NT2/D1 (cell line): ENCODE measurements at regions not wholly inside any gene's neighbourhood (a gene's known extent, or its start where the extent isn't known, plus 50 kb on each side); places are given as distances from the start of the nearest gene placed in this dataset.

Source experiments
- SUZ12 ChIP-seq: IDR thresholded peaks from 2 replicates; pipeline ENCODE4 v1.6.1; 2011; ENCODE audit not compliant: insufficient read length, insufficient read depth; ENCODE audit errors: extremely low read depth
- YY1 ChIP-seq: IDR thresholded peaks from 2 replicates; pipeline ENCODE4 v1.6.1; 2011; ENCODE audit not compliant: insufficient read length, insufficient read depth
- ZNF274 ChIP-seq: IDR thresholded peaks from 2 replicates; pipeline ENCODE4 v1.6.1; 2011; ENCODE audit warnings: mild to moderate bottlenecking, low read depth, low read length

GRCh38 chr11:39725081-39725480, 1734.4 kb downstream of the LRRC4C start:
- no peak for TF ChIP-seq ZNF274
- TF ChIP-seq SUZ12 = no peak
- no peak for TF ChIP-seq YY1
